A549 (cell line): ENCODE measurements at regions not wholly inside any gene's neighbourhood (a gene's known extent, or its start where the extent isn't known, plus 50 kb on each side); places are given as distances from the start of the nearest gene placed in this dataset.
A peak's percentile ranks its signal among the peaks of the same experiment; 100 is the strongest.
"Not testable (repeated sequence)": the region's sequence is repeated elsewhere in the genome, so short reads cannot be mapped to it uniquely, and the experiment has no call there.

Experiments
- ATAC-seq, 2 experiments: fragments of 200-7000 bp in 1 of 2; fragments of >200 bp in 1 of 2; cut with Nextera tagmentation in 1 of 2; cut with Tn5 transposase in 1 of 2; 3 replicates each; pipeline versions ENCODE4 v1.8.0 to v1.9.1; 2018 to 2020; ENCODE audit warnings: mild to moderate bottlenecking in 1 of 2, moderate library complexity in 1 of 2
- CTCF ChIA-PET: fragments of 300-600 bp; sonication (Branson Sonifier 250); formaldehyde crosslinking; extraction: SDS; loops from one replicate; lab custom pipeline; 2021; ENCODE audit warnings: antibody characterized with exemption, inconsistent platforms; lab: Yijun Ruan, JAX
- POLR2A ChIA-PET: fragments of 350-600 bp; formaldehyde crosslinking; extraction: SDS; loops from one replicate; lab custom pipeline; 2021; ENCODE audit warnings: antibody characterized with exemption, inconsistent platforms; lab: Yijun Ruan, JAX
- DNase-seq, 2 experiments: peaks; one replicate each; pipeline versions ENCODE4 v3.0.0 to v3.0.0-alpha.2; 2011 to 2016; ENCODE audit warnings: low read depth in 1 of 2, low spot score in 1 of 2
- FAIRE-seq: peaks from 2 replicates; lab custom pipeline; 2011; peaks lifted over from hg19 to GRCh38; lab: Jason Lieb, UNC
- H3K27ac ChIP-seq, 2 experiments: fragments of >200 bp; sonication (Bioruptor Twin); formaldehyde crosslinking; 3 replicates each; pipeline ENCODE4 v1.5.1; 2016 to 2017
- H3K4me1 ChIP-seq: fragments of >200 bp; sonication (Bioruptor Twin); formaldehyde crosslinking; 3 replicates; pipeline ENCODE4 v1.6.1; 2016
- H3K4me2 ChIP-seq: fragments of >200 bp; sonication (Bioruptor Twin); formaldehyde crosslinking; 3 replicates; pipeline ENCODE4 v1.6.1; 2016
- H3K4me3 ChIP-seq: fragments of >200 bp; sonication (Bioruptor Twin); formaldehyde crosslinking; 3 replicates; pipeline ENCODE4 v1.5.1; 2016
- H3K9me3 ChIP-seq: fragments of >200 bp; sonication (Bioruptor Twin); formaldehyde crosslinking; 3 replicates; pipeline ENCODE4 v1.6.1; 2016
- CHD2 ChIP-seq: fragments of 150-350 bp; IDR thresholded peaks from 2 replicates; pipeline ENCODE4 v1.6.1; 2014; ENCODE audit warnings: low read length; ENCODE audit not compliant: partially characterized antibody
- CHD4 ChIP-seq: fragments of 200-600 bp; sonication (generic); IDR thresholded peaks from 2 replicates; pipeline ENCODE4 v1.6.1; 2016; ENCODE audit warnings: antibody characterized with exemption, mild to moderate bottlenecking, borderline replicate concordance
- FOXS1 ChIP-seq: fragments of 250-450 bp; sonication (Bioruptor Pico); IDR thresholded peaks from 2 replicates; pipeline ENCODE4 v1.5.0; 2020; ENCODE audit warnings: mild to moderate bottlenecking, moderate library complexity
- GATA3 ChIP-seq: IDR thresholded peaks from 2 replicates; pipeline ENCODE4 v1.6.1; 2012; ENCODE audit warnings: borderline replicate concordance
- HOXA7 ChIP-seq: fragments of 250-450 bp; sonication (Bioruptor Pico); IDR thresholded peaks from 2 replicates; pipeline ENCODE4 v1.5.0; 2020; ENCODE audit warnings: mild to moderate bottlenecking, moderate library complexity
- JUN ChIP-seq, 2 experiments: fragments of >200 bp; sonication (Bioruptor Twin); formaldehyde crosslinking; IDR thresholded peaks; 2 replicates in 1 of 2; 3 replicates in 1 of 2; pipeline ENCODE4 v1.6.1; 2016 to 2017
- JUNB ChIP-seq: fragments of >200 bp; sonication (Bioruptor Twin); formaldehyde crosslinking; IDR thresholded peaks from 2 replicates; pipeline ENCODE4 v1.6.1; 2016
- MAZ ChIP-seq: fragments of 150-350 bp; IDR thresholded peaks from 2 replicates; pipeline ENCODE4 v1.6.1; 2014; ENCODE audit warnings: antibody characterized with exemption, low read depth, low read length, borderline replicate concordance
- RFX5 ChIP-seq: fragments of 450-650 bp; IDR thresholded peaks from 2 replicates; pipeline ENCODE4 v1.7.1; 2014; ENCODE audit warnings: antibody characterized with exemption, mild to moderate bottlenecking, moderate library complexity
- RNF2 ChIP-seq: fragments of 200-600 bp; sonication (generic); IDR thresholded peaks from 2 replicates; pipeline ENCODE4 v1.6.1; 2016; ENCODE audit warnings: low read depth, mild to moderate bottlenecking, antibody characterized with exemption, moderate library complexity, borderline replicate concordance
- ZNF302 ChIP-seq: fragments of 250-450 bp; sonication (Bioruptor Pico); IDR thresholded peaks from 2 replicates; pipeline ENCODE4 v1.9.0; 2021; ENCODE audit warnings: inconsistent platforms, mild to moderate bottlenecking, moderate library complexity
- ZSCAN20 ChIP-seq: fragments of 250-450 bp; sonication (Bioruptor Pico); IDR thresholded peaks from 2 replicates; pipeline ENCODE4 v1.8.0; 2022; ENCODE audit warnings: mild to moderate bottlenecking, moderate library complexity
- WGBS: methylation state at CpG from one replicate; pipeline ENCODE4 v1.1.6; 2017; ENCODE audit errors: missing lambda C conversion rate; 5-methylcytosine and 5-hydroxymethylcytosine counted together
- TF ChIP-seq, protein P1 (sequence below): IDR thresholded peaks from 2 replicates; pipeline ENCODE4 v1.6.1; 2012
- TF ChIP-seq, protein P2 (sequence below): fragments of 250-450 bp; sonication (Bioruptor Pico); IDR thresholded peaks from 2 replicates; pipeline ENCODE4 v1.5.0; 2021; ENCODE audit warnings: mild to moderate bottlenecking, moderate library complexity, borderline replicate concordance
- TF ChIP-seq, protein P3 (sequence below): IDR thresholded peaks from 2 replicates; pipeline ENCODE4 v1.6.1; 2012
- TF ChIP-seq, protein P4 (sequence below): fragments of >200 bp; sonication (Bioruptor Twin); formaldehyde crosslinking; IDR thresholded peaks from 3 replicates; pipeline ENCODE4 v1.6.1; 2016
- TF ChIP-seq, protein P5 (sequence below): fragments of 450-650 bp; IDR thresholded peaks from 2 replicates; pipeline ENCODE4 v1.6.1; 2014; ENCODE audit warnings: antibody characterized with exemption
- TF ChIP-seq, protein P6 (sequence below): fragments of 200-600 bp; sonication (generic); IDR thresholded peaks from 2 replicates; pipeline ENCODE4 v1.6.1; 2016; ENCODE audit warnings: antibody characterized with exemption, mild to moderate bottlenecking, moderate library complexity

DNA sequence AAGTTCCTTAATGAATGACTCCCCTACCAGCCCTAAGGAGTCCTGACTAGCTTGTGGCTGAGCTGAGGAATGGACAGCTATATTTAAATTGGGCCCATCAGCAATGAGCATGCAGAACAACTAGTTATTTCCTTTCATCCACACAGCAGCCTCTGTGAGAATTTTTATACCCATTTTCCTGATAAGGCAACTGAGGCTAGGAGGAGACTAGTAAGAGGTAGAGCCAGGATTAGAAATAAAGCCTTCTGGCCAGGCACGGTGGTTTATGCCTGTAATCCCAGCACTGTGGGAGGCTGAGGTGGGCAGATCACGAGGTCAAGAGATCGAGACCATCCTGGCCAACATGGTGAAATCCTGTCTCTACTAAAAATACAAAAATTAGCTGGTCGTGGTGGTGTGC lies 55.9 kb upstream of the CYRIA start:
- H3K4me2 ChIP-seq, DNase-seq, H3K9me3 ChIP-seq, H3K4me1 ChIP-seq, H3K27ac ChIP-seq, FAIRE-seq, H3K4me3 ChIP-seq, POLR2A ChIA-PET, ATAC-seq: not testable (repeated sequence)
- 11% methylated on average over 4 of the region's 4 CpGs for WGBS
- CTCF ChIA-PET: interaction anchor here (1.7 kb wide), 1 partner anchor 35 kb away, joined by 6 read pairs; no protein-coding TSS in a partner anchor

DNA sequence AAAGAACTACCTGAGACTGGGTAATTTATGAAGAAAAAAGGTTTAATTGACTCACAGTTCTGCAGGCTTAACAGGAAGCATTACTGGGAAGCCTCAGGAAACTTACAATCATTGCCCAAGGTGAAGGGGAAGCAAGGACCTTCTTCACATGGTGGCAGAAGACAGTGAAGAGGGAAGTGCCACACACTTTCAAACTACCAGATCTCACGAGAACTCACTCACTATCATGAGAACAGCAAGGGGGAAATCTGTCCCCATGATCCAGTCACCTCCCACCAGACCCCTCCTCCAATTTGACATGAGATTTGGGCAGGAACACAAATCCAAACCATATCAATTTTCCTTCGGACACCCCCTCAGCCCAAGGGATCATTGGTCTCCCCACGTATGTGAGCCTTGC lies 55.1 kb upstream of the CYRIA start:
- H3K9me3 ChIP-seq, POLR2A ChIA-PET, H3K4me3 ChIP-seq, DNase-seq, H3K27ac ChIP-seq, H3K4me2 ChIP-seq, H3K4me1 ChIP-seq, ATAC-seq, FAIRE-seq: not testable (repeated sequence)
- WGBS: 26% methylated on average over 3 of the region's 3 CpGs
- CTCF ChIA-PET: interaction anchor here (1.7 kb wide), 1 partner anchor 36 kb away, joined by 6 read pairs; no protein-coding TSS in a partner anchor

DNA sequence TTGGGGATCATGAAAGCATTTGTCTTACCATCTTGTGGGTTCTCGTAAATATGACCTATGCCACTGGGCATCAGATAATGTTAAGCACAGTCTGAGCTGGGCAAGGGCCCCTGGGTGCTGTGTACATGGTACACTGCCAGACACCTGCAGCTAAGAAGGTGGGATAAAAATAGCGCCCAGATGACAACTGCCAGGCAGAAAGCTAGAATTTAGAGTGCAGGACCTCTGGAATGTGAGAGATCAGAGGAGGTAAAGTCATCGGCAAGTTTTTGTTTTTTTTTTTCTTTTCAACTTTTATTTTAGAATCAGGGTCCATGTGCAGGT lies 53.8 kb upstream of the CYRIA start:
- no peaks in the 10 kb centered on the region for H3K9me3 ChIP-seq
- WGBS: 0% methylated on average over 3 of the region's 3 CpGs
- 0 out of 6 replicates have a peak, but pooled peaks of 1 of the 2 experiments have one; percentile 29 for ATAC-seq
- no peak overlapping the region for H3K4me3 ChIP-seq
- no peaks in the 10 kb centered on the region for H3K4me1 ChIP-seq
- no peak for DNase-seq
- CTCF ChIA-PET: no interaction called here
- H3K27ac ChIP-seq: no peak overlapping the region
- TF ChIP-seq, protein P1, sequence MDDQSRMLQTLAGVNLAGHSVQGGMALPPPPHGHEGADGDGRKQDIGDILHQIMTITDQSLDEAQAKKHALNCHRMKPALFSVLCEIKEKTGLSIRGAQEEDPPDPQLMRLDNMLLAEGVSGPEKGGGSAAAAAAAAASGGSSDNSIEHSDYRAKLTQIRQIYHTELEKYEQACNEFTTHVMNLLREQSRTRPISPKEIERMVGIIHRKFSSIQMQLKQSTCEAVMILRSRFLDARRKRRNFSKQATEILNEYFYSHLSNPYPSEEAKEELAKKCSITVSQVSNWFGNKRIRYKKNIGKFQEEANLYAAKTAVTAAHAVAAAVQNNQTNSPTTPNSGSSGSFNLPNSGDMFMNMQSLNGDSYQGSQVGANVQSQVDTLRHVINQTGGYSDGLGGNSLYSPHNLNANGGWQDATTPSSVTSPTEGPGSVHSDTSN: no peak
- TF ChIP-seq MAZ (no peak), FOXS1 (CRISPR knock-in tag) (no peak), ZNF302 (CRISPR knock-in tag) (no peak), ZSCAN20 (CRISPR knock-in tag) (no peak), HOXA7 (CRISPR knock-in tag) (no peak)
- TF ChIP-seq, protein P2, sequence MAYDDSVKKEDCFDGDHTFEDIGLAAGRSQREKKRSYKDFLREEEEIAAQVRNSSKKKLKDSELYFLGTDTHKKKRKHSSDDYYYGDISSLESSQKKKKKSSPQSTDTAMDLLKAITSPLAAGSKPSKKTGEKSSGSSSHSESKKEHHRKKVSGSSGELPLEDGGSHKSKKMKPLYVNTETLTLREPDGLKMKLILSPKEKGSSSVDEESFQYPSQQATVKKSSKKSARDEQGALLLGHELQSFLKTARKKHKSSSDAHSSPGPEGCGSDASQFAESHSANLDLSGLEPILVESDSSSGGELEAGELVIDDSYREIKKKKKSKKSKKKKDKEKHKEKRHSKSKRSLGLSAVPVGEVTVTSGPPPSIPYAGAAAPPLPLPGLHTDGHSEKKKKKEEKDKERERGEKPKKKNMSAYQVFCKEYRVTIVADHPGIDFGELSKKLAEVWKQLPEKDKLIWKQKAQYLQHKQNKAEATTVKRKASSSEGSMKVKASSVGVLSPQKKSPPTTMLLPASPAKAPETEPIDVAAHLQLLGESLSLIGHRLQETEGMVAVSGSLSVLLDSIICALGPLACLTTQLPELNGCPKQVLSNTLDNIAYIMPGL (CRISPR knock-in tag): no peak
- TF ChIP-seq, all 56 proteins: peak for 0
- FAIRE-seq: no peak
- H3K4me2 ChIP-seq: no peak overlapping the region
- POLR2A ChIA-PET: no interaction called here

DNA sequence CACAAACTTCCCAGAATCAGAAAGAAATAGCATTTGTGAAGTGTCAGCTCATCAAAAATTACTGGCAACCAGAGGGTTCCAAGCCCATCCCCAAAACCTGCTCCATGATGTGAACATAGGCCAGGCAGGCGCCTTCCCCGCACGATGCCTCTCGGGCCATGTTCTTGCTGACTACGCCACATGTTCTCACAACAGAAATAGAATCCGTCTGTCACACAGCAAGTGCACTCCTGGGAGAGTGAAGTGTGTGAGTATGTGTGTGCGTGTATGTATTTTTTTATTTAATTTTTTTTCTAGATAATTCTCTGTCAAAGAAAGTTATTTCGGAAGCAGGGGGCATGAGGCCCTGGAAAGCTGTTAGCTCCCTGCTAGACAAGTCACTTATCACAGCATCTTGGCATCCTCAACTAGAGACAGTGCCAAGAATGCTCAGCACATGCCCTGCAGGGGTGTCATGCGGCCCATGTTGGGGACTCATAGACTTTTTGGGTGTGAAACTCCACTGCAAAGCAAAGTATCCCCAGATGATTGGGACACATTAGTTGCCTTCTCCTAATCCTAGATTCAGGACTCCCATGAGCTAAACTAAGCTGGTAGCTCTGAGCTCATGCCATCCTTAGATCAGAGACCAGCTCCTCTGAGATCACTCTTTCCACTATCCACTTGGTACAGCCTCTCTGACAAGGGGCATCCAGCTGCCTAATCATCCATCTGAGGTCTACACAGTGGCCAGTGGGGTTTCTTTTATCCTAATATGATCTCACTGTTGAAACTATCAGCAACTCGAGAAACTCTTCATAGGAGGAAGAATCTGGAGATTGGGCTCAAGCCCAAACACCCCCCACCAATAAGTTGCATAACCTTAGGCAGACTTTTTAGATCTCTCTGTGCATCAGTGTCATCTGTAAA lies 53.2 kb upstream of the CYRIA start:
- Histone ChIP-seq H3K4me3 (no peak overlapping the region), H3K27ac (no peak overlapping the region), H3K4me1 (no peaks in the 10 kb centered on the region), H3K4me2 (no peak overlapping the region), H3K9me3 (no peaks in the 10 kb centered on the region)
- ATAC-seq (peak; percentile 21 to 49; a peak in 1 of 6 replicates), FAIRE-seq (no peak), DNase-seq (no peak)
- 52% methylated on average over 10 of the region's 10 CpGs for WGBS
- ChIA-PET POLR2A (no interaction called here), CTCF (no interaction called here)
- TF ChIP-seq CHD2 (no peak), RFX5 (no peak), GATA3 (no peak), RNF2 (no peak), CHD4 (no peak), FOXS1 (CRISPR knock-in tag) (no peak), JUN (IDR thresholded peaks at IDR 0.05) (no peak), JUNB (no peak)
- TF ChIP-seq, protein P3, sequence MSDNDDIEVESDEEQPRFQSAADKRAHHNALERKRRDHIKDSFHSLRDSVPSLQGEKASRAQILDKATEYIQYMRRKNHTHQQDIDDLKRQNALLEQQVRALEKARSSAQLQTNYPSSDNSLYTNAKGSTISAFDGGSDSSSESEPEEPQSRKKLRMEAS: no peak
- TF ChIP-seq, protein P4, sequence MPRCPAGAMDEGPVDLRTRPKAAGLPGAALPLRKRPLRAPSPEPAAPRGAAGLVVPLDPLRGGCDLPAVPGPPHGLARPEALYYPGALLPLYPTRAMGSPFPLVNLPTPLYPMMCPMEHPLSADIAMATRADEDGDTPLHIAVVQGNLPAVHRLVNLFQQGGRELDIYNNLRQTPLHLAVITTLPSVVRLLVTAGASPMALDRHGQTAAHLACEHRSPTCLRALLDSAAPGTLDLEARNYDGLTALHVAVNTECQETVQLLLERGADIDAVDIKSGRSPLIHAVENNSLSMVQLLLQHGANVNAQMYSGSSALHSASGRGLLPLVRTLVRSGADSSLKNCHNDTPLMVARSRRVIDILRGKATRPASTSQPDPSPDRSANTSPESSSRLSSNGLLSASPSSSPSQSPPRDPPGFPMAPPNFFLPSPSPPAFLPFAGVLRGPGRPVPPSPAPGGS: no peak
- TF ChIP-seq, protein P5, sequence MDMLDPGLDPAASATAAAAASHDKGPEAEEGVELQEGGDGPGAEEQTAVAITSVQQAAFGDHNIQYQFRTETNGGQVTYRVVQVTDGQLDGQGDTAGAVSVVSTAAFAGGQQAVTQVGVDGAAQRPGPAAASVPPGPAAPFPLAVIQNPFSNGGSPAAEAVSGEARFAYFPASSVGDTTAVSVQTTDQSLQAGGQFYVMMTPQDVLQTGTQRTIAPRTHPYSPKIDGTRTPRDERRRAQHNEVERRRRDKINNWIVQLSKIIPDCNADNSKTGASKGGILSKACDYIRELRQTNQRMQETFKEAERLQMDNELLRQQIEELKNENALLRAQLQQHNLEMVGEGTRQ: no peak
- TF ChIP-seq, protein P6, sequence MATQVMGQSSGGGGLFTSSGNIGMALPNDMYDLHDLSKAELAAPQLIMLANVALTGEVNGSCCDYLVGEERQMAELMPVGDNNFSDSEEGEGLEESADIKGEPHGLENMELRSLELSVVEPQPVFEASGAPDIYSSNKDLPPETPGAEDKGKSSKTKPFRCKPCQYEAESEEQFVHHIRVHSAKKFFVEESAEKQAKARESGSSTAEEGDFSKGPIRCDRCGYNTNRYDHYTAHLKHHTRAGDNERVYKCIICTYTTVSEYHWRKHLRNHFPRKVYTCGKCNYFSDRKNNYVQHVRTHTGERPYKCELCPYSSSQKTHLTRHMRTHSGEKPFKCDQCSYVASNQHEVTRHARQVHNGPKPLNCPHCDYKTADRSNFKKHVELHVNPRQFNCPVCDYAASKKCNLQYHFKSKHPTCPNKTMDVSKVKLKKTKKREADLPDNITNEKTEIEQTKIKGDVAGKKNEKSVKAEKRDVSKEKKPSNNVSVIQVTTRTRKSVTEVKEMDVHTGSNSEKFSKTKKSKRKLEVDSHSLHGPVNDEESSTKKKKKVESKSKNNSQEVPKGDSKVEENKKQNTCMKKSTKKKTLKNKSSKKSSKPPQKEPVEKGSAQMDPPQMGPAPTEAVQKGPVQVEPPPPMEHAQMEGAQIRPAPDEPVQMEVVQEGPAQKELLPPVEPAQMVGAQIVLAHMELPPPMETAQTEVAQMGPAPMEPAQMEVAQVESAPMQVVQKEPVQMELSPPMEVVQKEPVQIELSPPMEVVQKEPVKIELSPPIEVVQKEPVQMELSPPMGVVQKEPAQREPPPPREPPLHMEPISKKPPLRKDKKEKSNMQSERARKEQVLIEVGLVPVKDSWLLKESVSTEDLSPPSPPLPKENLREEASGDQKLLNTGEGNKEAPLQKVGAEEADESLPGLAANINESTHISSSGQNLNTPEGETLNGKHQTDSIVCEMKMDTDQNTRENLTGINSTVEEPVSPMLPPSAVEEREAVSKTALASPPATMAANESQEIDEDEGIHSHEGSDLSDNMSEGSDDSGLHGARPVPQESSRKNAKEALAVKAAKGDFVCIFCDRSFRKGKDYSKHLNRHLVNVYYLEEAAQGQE: no peak
